H1 (cell line): ENCODE measurements at regions not wholly inside any gene's neighbourhood (a gene's known extent, or its start where the extent isn't known, plus 50 kb on each side); places are given as distances from the start of the nearest gene placed in this dataset.

Source experiments
- ATF3 ChIP-seq: IDR thresholded peaks from 2 replicates; pipeline ENCODE4 v1.6.1; 2011; ENCODE audit warnings: low read depth, mild to moderate bottlenecking, low read length; ENCODE audit not compliant: insufficient read depth
- CHD7 ChIP-seq: fragments of 300-600 bp; sonication (generic); IDR thresholded peaks from 2 replicates; pipeline ENCODE4 v1.7.1; 2012; ENCODE audit warnings: low read length, moderate library complexity, mild to moderate bottlenecking, inconsistent platforms; ENCODE audit not compliant: insufficient replicate concordance

GRCh38 chr2:172658945-172659344 lies 76.7 kb upstream of the RAPGEF4 start (continued):
- TF ChIP-seq CHD7 = no peak
- TF ChIP-seq ATF3 = no peak
